Keratinocyte (primary cell): ENCODE measurements at regions not wholly inside any gene's neighbourhood (a gene's known extent, or its start where the extent isn't known, plus 50 kb on each side); places are given as distances from the start of the nearest gene placed in this dataset.

Experiments used
- DNase-seq: peaks from one replicate; pipeline ENCODE4 v3.0.0-alpha.2; 2011; ENCODE audit warnings: low read depth, missing footprints, low spot score
- FAIRE-seq: peaks from 2 replicates; lab custom pipeline; 2011; peaks lifted over from hg19 to GRCh38; lab: Jason Lieb, UNC
- H2AFZ ChIP-seq: 2 replicates; pipeline ENCODE4 v1.6.0; 2012; ENCODE audit warnings: low read length, control low read depth, inconsistent platforms; ENCODE audit not compliant: control insufficient read depth
- H3K27ac ChIP-seq: 2 replicates; pipeline ENCODE4 v1.5.1; 2011; ENCODE audit warnings: low read length; ENCODE audit not compliant: control insufficient read depth, insufficient read depth
- H3K27me3 ChIP-seq: 3 replicates; pipeline ENCODE4 v1.6.0; 2011; ENCODE audit warnings: low read length; ENCODE audit not compliant: control insufficient read depth, insufficient read depth; ENCODE audit errors: extremely low read depth
- H3K36me3 ChIP-seq, 2 experiments: 2 replicates in 1 of 2; 3 replicates in 1 of 2; pipeline ENCODE4 v1.5.1; 2011; ENCODE audit warnings: low read length in 2 of 2, mild to moderate bottlenecking in 1 of 2; ENCODE audit not compliant: control insufficient read depth in 2 of 2, insufficient read depth in 2 of 2; ENCODE audit errors: extremely low read depth in 1 of 2
- H3K4me1 ChIP-seq: 3 replicates; pipeline ENCODE4 v1.5.1; 2011; ENCODE audit warnings: low read length; ENCODE audit not compliant: control insufficient read depth, insufficient read depth; ENCODE audit errors: extremely low read depth
- H3K4me2 ChIP-seq: 3 replicates; pipeline ENCODE4 v1.6.0; 2011; ENCODE audit warnings: low read depth, low read length; ENCODE audit not compliant: control insufficient read depth, insufficient read depth; ENCODE audit errors: extremely low read depth
- H3K4me3 ChIP-seq, 3 experiments: fragments of 200-600 bp in 1 of 3; sonication (generic) in 1 of 3; 2 replicates in 2 of 3; 3 replicates in 1 of 3; pipeline ENCODE4 v1.5.1; 2011 to 2016; ENCODE audit warnings: low read length in 3 of 3, mild to moderate bottlenecking in 3 of 3, control low read depth in 2 of 3, inconsistent platforms in 1 of 3, low read depth in 1 of 3, mixed read lengths in 1 of 3, mixed run types in 1 of 3, moderate library complexity in 1 of 3; ENCODE audit not compliant: control insufficient read depth in 2 of 3, insufficient read depth in 2 of 3; ENCODE audit errors: extremely low read depth in 1 of 3
- H3K79me2 ChIP-seq: 2 replicates; pipeline ENCODE4 v1.6.0; 2012; ENCODE audit warnings: low read length; ENCODE audit not compliant: control insufficient read depth, insufficient read depth
- H3K9ac ChIP-seq: 3 replicates; pipeline ENCODE4 v1.6.0; 2011; ENCODE audit warnings: low read length; ENCODE audit not compliant: control insufficient read depth, insufficient read depth; ENCODE audit errors: extremely low read depth
- H3K9me1 ChIP-seq: 3 replicates; pipeline ENCODE4 v1.6.0; 2011; ENCODE audit warnings: low read length; ENCODE audit not compliant: control insufficient read depth, insufficient read depth; ENCODE audit errors: extremely low read depth
- H3K9me3 ChIP-seq: 2 replicates; pipeline ENCODE4 v1.5.1; 2012; ENCODE audit warnings: low read depth, low read length; ENCODE audit not compliant: control insufficient read depth
- H4K20me1 ChIP-seq: 3 replicates; pipeline ENCODE4 v1.6.0; 2011; ENCODE audit warnings: low read length; ENCODE audit not compliant: control insufficient read depth, insufficient read depth; ENCODE audit errors: extremely low read depth
- EZH2 ChIP-seq: IDR thresholded peaks from one replicate; pipeline ENCODE4 v1.6.1; 2012; ENCODE audit warnings: inconsistent platforms, mild to moderate bottlenecking, low read length, moderate library complexity
- dilution Hi-C: fragments of 300-500 bp; cut with MboI; formaldehyde crosslinking; loops from one replicate; pipeline ENCODE4 v1.7.0; 2020; ENCODE audit warnings: low sequenced_read_pairs; ENCODE audit not compliant: extremely low pct_ligation_motif_present
- TF ChIP-seq, protein P1 (sequence below), 3 experiments: IDR thresholded peaks in 1 of 3; conservative IDR thresholded peaks in 1 of 3; optimal IDR thresholded peaks in 1 of 3; 2 replicates in 2 of 3; 3 replicates in 1 of 3; pipeline versions ENCODE3 to v1.5.1; 2011; ENCODE audit warnings: low read length in 3 of 3, mild to moderate bottlenecking in 3 of 3, moderate library complexity in 2 of 3, control low read depth in 1 of 3, inconsistent platforms in 1 of 3; ENCODE audit not compliant: insufficient read depth in 2 of 3; ENCODE audit errors: extremely low read depth in 1 of 3

DNA sequence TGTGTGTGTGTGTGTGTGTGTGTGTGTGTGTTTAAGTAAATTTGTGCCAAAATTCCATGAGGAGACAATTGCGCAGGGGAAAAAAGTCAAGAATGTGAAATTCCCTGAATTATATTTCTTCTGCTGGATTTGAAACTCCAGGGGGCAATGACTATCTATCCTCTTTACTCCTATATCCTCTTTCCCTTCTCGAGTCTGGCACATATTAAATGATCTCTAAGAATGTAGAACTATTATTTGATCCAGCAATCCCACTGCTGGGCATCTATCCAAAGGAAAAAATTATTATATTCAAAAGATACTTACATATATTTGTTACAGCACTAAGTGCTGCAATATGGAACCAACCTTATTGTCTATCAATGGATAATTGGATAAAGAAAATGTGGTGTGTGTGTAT lies 350.1 kb upstream of the ADAMTS9 start:
- TF ChIP-seq EZH2: no peak
- FAIRE-seq (no peak), DNase-seq (no peak)
- H3K27me3 ChIP-seq: no peaks in the 10 kb centered on the region
- H3K4me2 ChIP-seq: no peak overlapping the region
- no peak overlapping the region for H3K9ac ChIP-seq
- H2AFZ ChIP-seq: no peak overlapping the region
- H3K4me1 ChIP-seq: no peaks in the 10 kb centered on the region
- no peaks in the 10 kb centered on the region for H3K9me3 ChIP-seq
- no peaks in the 10 kb centered on the region for H3K36me3 ChIP-seq
- no peaks in the 10 kb centered on the region for H3K9me1 ChIP-seq
- H4K20me1 ChIP-seq: no peaks in the 10 kb centered on the region
- H3K79me2 ChIP-seq: no peaks in the 10 kb centered on the region
- no peak overlapping the region for H3K27ac ChIP-seq
- H3K4me3 ChIP-seq: no peak overlapping the region
- dilution Hi-C loops: no loop called here

DNA sequence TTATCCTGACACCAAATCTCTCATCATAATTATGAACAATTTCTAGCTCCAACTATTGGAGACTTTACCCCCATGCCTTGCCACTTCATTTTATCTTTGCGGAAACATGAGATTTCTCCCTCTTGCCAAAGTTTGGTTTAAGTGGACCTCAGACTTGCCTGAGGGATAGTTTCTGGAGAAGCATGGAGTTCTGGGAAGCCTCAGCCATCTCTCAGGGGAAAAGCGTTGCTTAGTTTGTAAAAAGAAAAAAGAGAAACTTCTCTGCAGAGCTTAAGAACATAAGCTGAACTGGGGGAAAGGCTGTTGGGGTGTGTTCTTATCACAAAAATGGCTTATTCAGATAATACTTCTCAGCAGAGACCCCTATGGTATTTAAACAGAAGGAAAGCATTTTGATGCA lies 347.4 kb upstream of the ADAMTS9 start:
- dilution Hi-C loops: no loop called here
- Histone ChIP-seq H2AFZ (no peak overlapping the region), H3K4me2 (no peak overlapping the region), H3K79me2 (no peaks in the 10 kb centered on the region), H4K20me1 (no peaks in the 10 kb centered on the region), H3K27ac (no peak overlapping the region), H3K9me1 (no peaks in the 10 kb centered on the region), H3K4me3 (no peak overlapping the region), H3K9me3 (no peaks in the 10 kb centered on the region), H3K27me3 (no peaks in the 10 kb centered on the region), H3K4me1 (peaks cover 11% of the 10 kb centered on the region), H3K9ac (no peak overlapping the region), H3K36me3 (no peaks in the 10 kb centered on the region)
- TF ChIP-seq EZH2: no peak
- TF ChIP-seq, protein P1, sequence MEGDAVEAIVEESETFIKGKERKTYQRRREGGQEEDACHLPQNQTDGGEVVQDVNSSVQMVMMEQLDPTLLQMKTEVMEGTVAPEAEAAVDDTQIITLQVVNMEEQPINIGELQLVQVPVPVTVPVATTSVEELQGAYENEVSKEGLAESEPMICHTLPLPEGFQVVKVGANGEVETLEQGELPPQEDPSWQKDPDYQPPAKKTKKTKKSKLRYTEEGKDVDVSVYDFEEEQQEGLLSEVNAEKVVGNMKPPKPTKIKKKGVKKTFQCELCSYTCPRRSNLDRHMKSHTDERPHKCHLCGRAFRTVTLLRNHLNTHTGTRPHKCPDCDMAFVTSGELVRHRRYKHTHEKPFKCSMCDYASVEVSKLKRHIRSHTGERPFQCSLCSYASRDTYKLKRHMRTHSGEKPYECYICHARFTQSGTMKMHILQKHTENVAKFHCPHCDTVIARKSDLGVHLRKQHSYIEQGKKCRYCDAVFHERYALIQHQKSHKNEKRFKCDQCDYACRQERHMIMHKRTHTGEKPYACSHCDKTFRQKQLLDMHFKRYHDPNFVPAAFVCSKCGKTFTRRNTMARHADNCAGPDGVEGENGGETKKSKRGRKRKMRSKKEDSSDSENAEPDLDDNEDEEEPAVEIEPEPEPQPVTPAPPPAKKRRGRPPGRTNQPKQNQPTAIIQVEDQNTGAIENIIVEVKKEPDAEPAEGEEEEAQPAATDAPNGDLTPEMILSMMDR (optimal IDR thresholded peaks at IDR 0.05 in 1 of 3, IDR thresholded peaks at IDR 0.05 in 1 of 3, conservative IDR thresholded peaks at IDR 0.05 in 1 of 3; ENCODE audit: extremely low read depth in 1 of 3, insufficient read depth in 2 of 3, low read length in 3 of 3): no peak
- no peak for DNase-seq
- FAIRE-seq: no peak

- Histone ChIP-seq H3K4me2 (no peak overlapping the region), H3K27me3 (no peaks in the 10 kb centered on the region), H2AFZ (no peak overlapping the region), H3K36me3 (no peaks in the 10 kb centered on the region), H3K27ac (no peak overlapping the region), H3K9me3 (no peaks in the 10 kb centered on the region), H3K4me3 (no peak overlapping the region), H3K4me1 (peaks cover 11% of the 10 kb centered on the region), H3K79me2 (no peaks in the 10 kb centered on the region), H4K20me1 (no peaks in the 10 kb centered on the region), H3K9me1 (no peaks in the 10 kb centered on the region), H3K9ac (no peak overlapping the region)
- no peak for DNase-seq
- no peak for FAIRE-seq
- TF ChIP-seq, protein P1 (optimal IDR thresholded peaks at IDR 0.05 in 1 of 3, IDR thresholded peaks at IDR 0.05 in 1 of 3, conservative IDR thresholded peaks at IDR 0.05 in 1 of 3; ENCODE audit: extremely low read depth in 1 of 3, insufficient read depth in 2 of 3, low read length in 3 of 3): no peak
- TF ChIP-seq EZH2: no peak
- dilution Hi-C loops: no loop called here
These were observed 345.8 kb upstream of the ADAMTS9 start for GRCh38 chr3:65033576-65033975.
